IMR-90 (cell line): ENCODE measurements at regions not wholly inside any gene's neighbourhood (a gene's known extent, or its start where the extent isn't known, plus 50 kb on each side); places are given as distances from the start of the nearest gene placed in this dataset.

Source experiments
- ATAC-seq: fragments of 200-7000 bp; cut with Tn5 transposase; 2 replicates; pipeline ENCODE4 v1.9.1; 2020; ENCODE audit warnings: low read depth, mild to moderate bottlenecking, moderate library complexity
- BruUV-seq: library from RNA; stranded (reverse); fragments of 400-500 nt; replicated peaks from 2 replicates; lab custom pipeline; 2021; lab: Mats Ljungman, UMichigan
- CTCF ChIA-PET: fragments of 300-600 bp; formaldehyde crosslinking; extraction: SDS; loops from one replicate; lab custom pipeline; 2021; ENCODE audit warnings: antibody characterized with exemption; lab: Yijun Ruan, JAX
- POLR2A ChIA-PET: fragments of 300-600 bp; sonication (Branson Sonifier 250); formaldehyde crosslinking; loops from one replicate; lab custom pipeline; 2022; ENCODE audit warnings: antibody characterized with exemption; ENCODE audit not compliant: unreplicated experiment; lab: Charles Lee
- DNase-seq: peaks from one replicate; pipeline ENCODE4 v3.0.0; 2013
- H2AFZ ChIP-seq: replicated peaks from 2 replicates; pipeline ENCODE3; 2013; ENCODE audit warnings: low read length, mild to moderate bottlenecking; ENCODE audit not compliant: poor library complexity
- H2AK5ac ChIP-seq: 2 replicates; pipeline ENCODE4 v1.6.1; 2013; ENCODE audit warnings: low read depth, low read length, inconsistent platforms
- H2AK9ac ChIP-seq: replicated peaks from 2 replicates; pipeline ENCODE3; 2013; ENCODE audit warnings: mild to moderate bottlenecking, low read depth, low read length, moderate library complexity; ENCODE audit not compliant: poor library complexity
- H2BK120ac ChIP-seq: 2 replicates; pipeline ENCODE4 v1.6.1; 2013; ENCODE audit warnings: low read depth, low read length, inconsistent platforms
- H2BK15ac ChIP-seq: 3 replicates; pipeline ENCODE4 v1.6.1; 2013; ENCODE audit warnings: low read depth, low read length, inconsistent platforms
- H2BK20ac ChIP-seq: 2 replicates; pipeline ENCODE4 v1.6.1; 2013; ENCODE audit warnings: low read depth, mild to moderate bottlenecking, inconsistent platforms, low read length, moderate library complexity
- H2BK5ac ChIP-seq: 2 replicates; pipeline ENCODE4 v1.6.1; 2013; ENCODE audit warnings: mild to moderate bottlenecking, low read depth, low read length, inconsistent platforms; ENCODE audit not compliant: poor library complexity, severe bottlenecking
- H3K14ac ChIP-seq: replicated peaks from 2 replicates; pipeline ENCODE4 v1.6.1; 2013; ENCODE audit warnings: low read depth, low read length, inconsistent platforms
- H3K18ac ChIP-seq: 2 replicates; pipeline ENCODE4 v1.6.1; 2013; ENCODE audit warnings: low read depth, low read length, control low read depth
- H3K23ac ChIP-seq: 2 replicates; pipeline ENCODE4 v1.6.1; 2013; ENCODE audit warnings: low read depth, low read length, inconsistent platforms
- H3K27ac ChIP-seq: 2 replicates; pipeline ENCODE4 v1.5.1; 2013; ENCODE audit warnings: mild to moderate bottlenecking, control low read depth, low read length; ENCODE audit not compliant: insufficient read depth
- H3K27me3 ChIP-seq: 2 replicates; pipeline ENCODE4 v1.6.1; 2013; ENCODE audit warnings: low read length; ENCODE audit not compliant: control insufficient read depth, insufficient read depth
- H3K36me3 ChIP-seq: 2 replicates; pipeline ENCODE4 v1.6.1; 2013; ENCODE audit warnings: low read length, mixed read lengths; ENCODE audit not compliant: control insufficient read depth, insufficient read depth
- H3K4ac ChIP-seq: 2 replicates; pipeline ENCODE4 v1.6.1; 2013; ENCODE audit warnings: low read depth, low read length, inconsistent platforms
- H3K4me1 ChIP-seq: 2 replicates; pipeline ENCODE4 v1.6.1; 2013; ENCODE audit warnings: low read length, mixed read lengths; ENCODE audit not compliant: control insufficient read depth, insufficient read depth
- H3K4me2 ChIP-seq: 2 replicates; pipeline ENCODE4 v1.6.1; 2013; ENCODE audit warnings: low read depth, mild to moderate bottlenecking, control low read depth, low read length, moderate library complexity
- H3K4me3 ChIP-seq: 2 replicates; pipeline ENCODE4 v1.5.1; 2013; ENCODE audit warnings: low read depth, mild to moderate bottlenecking, control low read depth, low read length, moderate library complexity; ENCODE audit not compliant: insufficient read depth
- H3K56ac ChIP-seq: 2 replicates; pipeline ENCODE4 v1.6.1; 2013; ENCODE audit warnings: low read length, inconsistent platforms; ENCODE audit not compliant: insufficient read depth; ENCODE audit errors: extremely low read depth
- H3K79me1 ChIP-seq, 2 experiments: 2 replicates each; pipeline ENCODE4 v1.6.1; 2013; ENCODE audit warnings: low read length in 2 of 2, inconsistent platforms in 1 of 2, low read depth in 1 of 2
- H3K9ac ChIP-seq: 2 replicates; pipeline ENCODE4 v1.6.1; 2013; ENCODE audit warnings: low read depth, low read length, control low read depth
- H3K9me1 ChIP-seq: 2 replicates; pipeline ENCODE4 v1.6.1; 2013; ENCODE audit warnings: low read length, inconsistent platforms; ENCODE audit not compliant: insufficient read depth
- H3K9me3 ChIP-seq: 2 replicates; pipeline ENCODE4 v1.6.1; 2013; ENCODE audit warnings: low read length; ENCODE audit not compliant: control insufficient read depth, insufficient read depth
- H4K20me1 ChIP-seq: 2 replicates; pipeline ENCODE4 v1.6.1; 2013; ENCODE audit warnings: low read length, inconsistent platforms; ENCODE audit not compliant: insufficient read depth
- H4K5ac ChIP-seq: 2 replicates; pipeline ENCODE4 v1.6.1; 2013; ENCODE audit warnings: mild to moderate bottlenecking, low read depth, low read length, control low read depth
- H4K8ac ChIP-seq, 2 experiments: 2 replicates each; pipeline ENCODE4 v1.6.1; 2013; ENCODE audit warnings: low read depth in 2 of 2, low read length in 2 of 2, control low read depth in 1 of 2, inconsistent platforms in 1 of 2
- H4K91ac ChIP-seq: 2 replicates; pipeline ENCODE4 v1.6.1; 2013; ENCODE audit warnings: low read depth, low read length, inconsistent platforms; ENCODE audit not compliant: insufficient read depth
- CEBPB ChIP-seq: IDR thresholded peaks from 2 replicates; pipeline ENCODE4 v1.6.1; 2012; ENCODE audit warnings: low read depth, low read length, improper control_type of control experiment
- MXI1 ChIP-seq: IDR thresholded peaks from 2 replicates; pipeline ENCODE4 v1.6.1; 2012; ENCODE audit warnings: low read depth, mild to moderate bottlenecking, low read length, moderate library complexity, borderline replicate concordance
- POLR2A ChIP-seq: IDR thresholded peaks from 2 replicates; pipeline ENCODE4 v1.6.1; 2012; ENCODE audit warnings: mild to moderate bottlenecking, low read depth, low read length
- WGBS, 2 experiments: methylation state at CpG; one replicate each; pipeline versions ENCODE4 v1.1.5 to v1.1.7; 2013; ENCODE audit warnings: missing lambda C conversion rate in 2 of 2; ENCODE audit not compliant: insufficient read length in 1 of 2; ENCODE audit errors: extremely low coverage in 2 of 2; 5-methylcytosine and 5-hydroxymethylcytosine counted together
- dilution Hi-C: fragments of 300-500 bp; cut with HindIII; formaldehyde crosslinking; loops from one replicate; pipeline ENCODE4 v1.14.3; 2018; ENCODE audit warnings: low sequenced_read_pairs; ENCODE audit not compliant: unreplicated experiment
- in situ Hi-C: fragments of 300-500 bp; cut with MboI; formaldehyde crosslinking; loops from 3 replicates; pipeline ENCODE4 v1.14.3; 2019; ENCODE audit warnings: low sequenced_read_pairs, inconsistent platforms, mixed read lengths
- intact Hi-C: fragments of 100-400 bp; cut with micrococcal nuclease; formaldehyde crosslinking; loops from 2 replicates; pipeline ENCODE4 v1.10.0; 2022
- TF ChIP-seq, protein P1 (sequence below): conservative IDR thresholded peaks from 2 replicates; pipeline ENCODE4 v1.5.1; 2012; ENCODE audit warnings: mild to moderate bottlenecking, low read depth, low read length, improper control_type of control experiment

DNA sequence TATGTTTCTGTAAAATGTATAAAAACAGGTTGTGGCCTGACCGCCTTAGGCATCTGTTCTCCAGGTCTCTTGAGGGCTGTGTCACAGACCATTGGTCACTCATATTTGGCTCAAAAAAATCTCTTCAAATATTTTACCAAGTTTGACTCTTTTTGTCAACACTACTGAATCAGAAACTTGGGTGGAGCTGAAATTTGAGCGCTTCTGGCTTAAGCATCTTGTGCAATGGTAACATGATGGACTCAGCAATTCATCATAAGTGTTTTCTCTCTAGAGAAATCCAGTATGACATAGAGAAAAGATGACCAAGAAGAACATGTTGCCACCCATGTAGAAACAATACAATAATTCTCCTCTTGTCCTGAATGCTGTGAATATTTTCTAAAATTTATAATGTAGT lies 387.9 kb downstream of the MAT2B start:
- Histone ChIP-seq H2BK5ac (no peak overlapping the region), H3K4me2 (no peak overlapping the region), H4K5ac (no peak overlapping the region), H4K20me1 (no peaks in the 10 kb centered on the region), H3K4me1 (peaks cover 8% of the 10 kb centered on the region), H3K9ac (no peak overlapping the region), H4K91ac (no peak overlapping the region), H4K8ac (peak overlapping the region in 1 of 2 experiments; percentile 12; a peak in 1 of 4 replicates), H3K14ac (no peak overlapping the region), H2BK120ac (peak overlapping the region; percentile 20; the same call in 1 of the 2 replicates), H3K56ac (no peak overlapping the region), H3K27ac (no peak overlapping the region), H3K36me3 (no peaks in the 10 kb centered on the region), H3K4ac (no peak overlapping the region), H3K9me1 (no peaks in the 10 kb centered on the region), H3K18ac (no peak overlapping the region), H2BK15ac (no peak overlapping the region), H3K4me3 (no peak overlapping the region), H2AFZ (no peak overlapping the region), H3K79me1 (no peaks in the 10 kb centered on the region), H3K9me3 (no peaks in the 10 kb centered on the region), H3K23ac (no peak overlapping the region), H3K27me3 (no peaks in the 10 kb centered on the region), H2AK9ac (no peak overlapping the region), H2BK20ac (peak overlapping the region; percentile 57), H2AK5ac (no peak overlapping the region; the same call in 1 of the 2 replicates)
- no TSS peak for BruUV-seq
- ATAC-seq (no peak), DNase-seq (peak; percentile 41)
- intact Hi-C loops (no loop called here), in situ Hi-C loops (no loop called here), dilution Hi-C loops (no loop called here)
- no peak for TF ChIP-seq MXI1
- TF ChIP-seq, protein P1, sequence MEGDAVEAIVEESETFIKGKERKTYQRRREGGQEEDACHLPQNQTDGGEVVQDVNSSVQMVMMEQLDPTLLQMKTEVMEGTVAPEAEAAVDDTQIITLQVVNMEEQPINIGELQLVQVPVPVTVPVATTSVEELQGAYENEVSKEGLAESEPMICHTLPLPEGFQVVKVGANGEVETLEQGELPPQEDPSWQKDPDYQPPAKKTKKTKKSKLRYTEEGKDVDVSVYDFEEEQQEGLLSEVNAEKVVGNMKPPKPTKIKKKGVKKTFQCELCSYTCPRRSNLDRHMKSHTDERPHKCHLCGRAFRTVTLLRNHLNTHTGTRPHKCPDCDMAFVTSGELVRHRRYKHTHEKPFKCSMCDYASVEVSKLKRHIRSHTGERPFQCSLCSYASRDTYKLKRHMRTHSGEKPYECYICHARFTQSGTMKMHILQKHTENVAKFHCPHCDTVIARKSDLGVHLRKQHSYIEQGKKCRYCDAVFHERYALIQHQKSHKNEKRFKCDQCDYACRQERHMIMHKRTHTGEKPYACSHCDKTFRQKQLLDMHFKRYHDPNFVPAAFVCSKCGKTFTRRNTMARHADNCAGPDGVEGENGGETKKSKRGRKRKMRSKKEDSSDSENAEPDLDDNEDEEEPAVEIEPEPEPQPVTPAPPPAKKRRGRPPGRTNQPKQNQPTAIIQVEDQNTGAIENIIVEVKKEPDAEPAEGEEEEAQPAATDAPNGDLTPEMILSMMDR, result no peak
- peak; percentile 53; the same call in 1 of the 2 replicates for TF ChIP-seq CEBPB
- TF ChIP-seq POLR2A, result no peak
- CTCF ChIA-PET, result no interaction called here
- POLR2A ChIA-PET, result no interaction called here
- no CpG with 5 or more reads among the region's 2 CpGs for WGBS, 2 experiments
